A673 (cell line): ENCODE measurements at regions not wholly inside any gene's neighbourhood (a gene's known extent, or its start where the extent isn't known, plus 50 kb on each side); places are given as distances from the start of the nearest gene placed in this dataset.

ENCODE experiments used
- EZH2 ChIP-seq: fragments of 200-600 bp; sonication (generic); IDR thresholded peaks from 2 replicates; pipeline ENCODE4 v1.6.1; 2017; ENCODE audit warnings: borderline replicate concordance, low read depth, mild to moderate bottlenecking, mixed read lengths, antibody characterized with exemption, low read length; ENCODE audit not compliant: poor library complexity, severe bottlenecking
- TF ChIP-seq, protein P1 (sequence below): fragments of 300-800, 200-600 bp; sonication (generic); conservative IDR thresholded peaks from 2 replicates; pipeline ENCODE4 v1.5.1; 2017; ENCODE audit warnings: low read depth, mild to moderate bottlenecking, antibody characterized with exemption, low read length, moderate library complexity, mixed read lengths

- TF ChIP-seq, protein P1, sequence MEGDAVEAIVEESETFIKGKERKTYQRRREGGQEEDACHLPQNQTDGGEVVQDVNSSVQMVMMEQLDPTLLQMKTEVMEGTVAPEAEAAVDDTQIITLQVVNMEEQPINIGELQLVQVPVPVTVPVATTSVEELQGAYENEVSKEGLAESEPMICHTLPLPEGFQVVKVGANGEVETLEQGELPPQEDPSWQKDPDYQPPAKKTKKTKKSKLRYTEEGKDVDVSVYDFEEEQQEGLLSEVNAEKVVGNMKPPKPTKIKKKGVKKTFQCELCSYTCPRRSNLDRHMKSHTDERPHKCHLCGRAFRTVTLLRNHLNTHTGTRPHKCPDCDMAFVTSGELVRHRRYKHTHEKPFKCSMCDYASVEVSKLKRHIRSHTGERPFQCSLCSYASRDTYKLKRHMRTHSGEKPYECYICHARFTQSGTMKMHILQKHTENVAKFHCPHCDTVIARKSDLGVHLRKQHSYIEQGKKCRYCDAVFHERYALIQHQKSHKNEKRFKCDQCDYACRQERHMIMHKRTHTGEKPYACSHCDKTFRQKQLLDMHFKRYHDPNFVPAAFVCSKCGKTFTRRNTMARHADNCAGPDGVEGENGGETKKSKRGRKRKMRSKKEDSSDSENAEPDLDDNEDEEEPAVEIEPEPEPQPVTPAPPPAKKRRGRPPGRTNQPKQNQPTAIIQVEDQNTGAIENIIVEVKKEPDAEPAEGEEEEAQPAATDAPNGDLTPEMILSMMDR, result no peak
- TF ChIP-seq EZH2, result no peak
These were observed 191.3 kb upstream of the TBX3 start for GRCh38 chr12:114875313-114875712.
